ENCODE measurements at regions not wholly inside any gene's neighbourhood (a gene's known extent, or its start where the extent isn't known, plus 50 kb on each side); places are given as distances from the start of the nearest gene placed in this dataset.

DNA sequence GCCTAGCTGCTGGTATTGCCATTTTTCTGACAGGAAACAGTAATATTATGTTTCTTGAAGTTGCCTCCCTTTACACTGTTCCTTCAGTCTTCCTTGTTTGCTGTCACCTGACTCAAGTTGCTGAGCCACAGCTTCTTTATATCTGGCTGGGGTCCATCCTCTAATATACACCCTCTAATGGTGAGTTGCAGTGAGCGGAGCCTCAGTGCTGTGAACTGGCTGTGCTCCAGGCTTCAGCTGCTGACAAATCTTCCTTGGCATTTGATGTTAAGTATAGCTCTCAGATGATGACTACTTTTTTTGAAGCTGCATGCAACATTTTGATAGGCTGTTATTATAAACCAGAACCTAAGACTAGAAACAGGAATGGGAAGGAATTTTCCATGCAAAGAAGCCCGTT is 366.7 kb downstream of the NUP35 start:
- H3K36me3 ChIP-seq (ENCODE audit: control insufficient read depth, insufficient read depth, low read length) = no peaks in the 10 kb centered on the region
- H3K27me3 ChIP-seq (ENCODE audit: control insufficient read depth, insufficient read depth, low read length) = no peaks in the 10 kb centered on the region
- FAIRE-seq = no peak
- DNase-seq (ENCODE audit: low read depth) = peak; percentile 29
- TF ChIP-seq, protein P1, sequence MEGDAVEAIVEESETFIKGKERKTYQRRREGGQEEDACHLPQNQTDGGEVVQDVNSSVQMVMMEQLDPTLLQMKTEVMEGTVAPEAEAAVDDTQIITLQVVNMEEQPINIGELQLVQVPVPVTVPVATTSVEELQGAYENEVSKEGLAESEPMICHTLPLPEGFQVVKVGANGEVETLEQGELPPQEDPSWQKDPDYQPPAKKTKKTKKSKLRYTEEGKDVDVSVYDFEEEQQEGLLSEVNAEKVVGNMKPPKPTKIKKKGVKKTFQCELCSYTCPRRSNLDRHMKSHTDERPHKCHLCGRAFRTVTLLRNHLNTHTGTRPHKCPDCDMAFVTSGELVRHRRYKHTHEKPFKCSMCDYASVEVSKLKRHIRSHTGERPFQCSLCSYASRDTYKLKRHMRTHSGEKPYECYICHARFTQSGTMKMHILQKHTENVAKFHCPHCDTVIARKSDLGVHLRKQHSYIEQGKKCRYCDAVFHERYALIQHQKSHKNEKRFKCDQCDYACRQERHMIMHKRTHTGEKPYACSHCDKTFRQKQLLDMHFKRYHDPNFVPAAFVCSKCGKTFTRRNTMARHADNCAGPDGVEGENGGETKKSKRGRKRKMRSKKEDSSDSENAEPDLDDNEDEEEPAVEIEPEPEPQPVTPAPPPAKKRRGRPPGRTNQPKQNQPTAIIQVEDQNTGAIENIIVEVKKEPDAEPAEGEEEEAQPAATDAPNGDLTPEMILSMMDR (IDR thresholded peaks at IDR 0.05; ENCODE audit: insufficient read depth, low read length, severe bottlenecking) = no peak
- no peak overlapping the region for H3K4me3 ChIP-seq (ENCODE audit: low read depth, low read length)

DNA sequence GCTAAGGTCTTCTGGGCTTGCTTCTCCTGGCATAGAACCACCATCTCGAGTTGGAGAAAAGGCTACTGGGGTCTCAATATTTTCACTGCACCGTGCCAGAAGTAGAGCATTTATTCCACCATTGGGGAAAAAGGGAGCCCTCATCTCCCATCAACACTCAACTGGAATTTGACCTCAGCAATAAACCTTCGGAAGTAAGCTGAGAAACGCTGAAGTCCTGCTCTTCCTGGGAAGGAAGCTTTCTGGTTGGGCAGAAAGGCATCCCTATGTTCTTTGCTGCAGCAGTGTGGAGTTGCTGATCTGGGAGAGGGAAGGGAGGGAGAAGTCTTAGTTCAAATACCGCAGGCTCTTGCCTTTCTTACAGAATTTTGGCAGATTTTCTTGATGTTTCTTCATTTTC is 368.8 kb downstream of the NUP35 start:
- DNase-seq (ENCODE audit: low read depth) = no peak
- no peaks in the 10 kb centered on the region for H3K36me3 ChIP-seq (ENCODE audit: control insufficient read depth, insufficient read depth, low read length)

DNA sequence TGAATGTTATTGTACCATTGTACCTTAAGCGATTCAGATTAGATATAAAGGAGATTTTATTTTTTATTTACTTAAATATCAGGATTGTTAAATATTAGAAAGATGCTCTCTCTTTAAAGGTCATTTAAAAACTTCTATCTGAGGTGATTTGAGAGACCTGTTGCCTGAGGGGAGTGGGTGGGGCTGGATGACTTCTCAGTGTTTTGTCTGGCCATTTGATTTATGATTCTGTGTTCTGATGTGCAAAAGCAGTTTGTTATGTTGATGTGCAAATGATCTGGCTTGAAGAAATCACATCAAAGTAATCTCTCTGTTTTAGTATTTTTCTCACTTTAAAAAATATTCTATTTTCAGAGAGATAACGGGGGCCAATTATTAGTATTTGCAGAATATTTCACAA is 370.8 kb downstream of the NUP35 start:
- DNase-seq (ENCODE audit: low read depth) = no peak
- Histone ChIP-seq H3K27me3 (ENCODE audit: control insufficient read depth, insufficient read depth, low read length) (no peaks in the 10 kb centered on the region), H3K36me3 (ENCODE audit: control insufficient read depth, insufficient read depth, low read length) (no peaks in the 10 kb centered on the region), H3K4me3 (ENCODE audit: low read depth, low read length) (no peak overlapping the region)
- TF ChIP-seq, protein P1 (IDR thresholded peaks at IDR 0.05; ENCODE audit: insufficient read depth, low read length, severe bottlenecking) = no peak
- FAIRE-seq = no peak

More for the DNA sequence above, 368.8 kb downstream of the NUP35 start:
- H3K27me3 ChIP-seq (ENCODE audit: control insufficient read depth, insufficient read depth, low read length) = no peaks in the 10 kb centered on the region
- no peak for FAIRE-seq
- no peak overlapping the region for H3K4me3 ChIP-seq (ENCODE audit: low read depth, low read length)
- TF ChIP-seq, protein P1 (IDR thresholded peaks at IDR 0.05; ENCODE audit: insufficient read depth, low read length, severe bottlenecking) = no peak

DNA sequence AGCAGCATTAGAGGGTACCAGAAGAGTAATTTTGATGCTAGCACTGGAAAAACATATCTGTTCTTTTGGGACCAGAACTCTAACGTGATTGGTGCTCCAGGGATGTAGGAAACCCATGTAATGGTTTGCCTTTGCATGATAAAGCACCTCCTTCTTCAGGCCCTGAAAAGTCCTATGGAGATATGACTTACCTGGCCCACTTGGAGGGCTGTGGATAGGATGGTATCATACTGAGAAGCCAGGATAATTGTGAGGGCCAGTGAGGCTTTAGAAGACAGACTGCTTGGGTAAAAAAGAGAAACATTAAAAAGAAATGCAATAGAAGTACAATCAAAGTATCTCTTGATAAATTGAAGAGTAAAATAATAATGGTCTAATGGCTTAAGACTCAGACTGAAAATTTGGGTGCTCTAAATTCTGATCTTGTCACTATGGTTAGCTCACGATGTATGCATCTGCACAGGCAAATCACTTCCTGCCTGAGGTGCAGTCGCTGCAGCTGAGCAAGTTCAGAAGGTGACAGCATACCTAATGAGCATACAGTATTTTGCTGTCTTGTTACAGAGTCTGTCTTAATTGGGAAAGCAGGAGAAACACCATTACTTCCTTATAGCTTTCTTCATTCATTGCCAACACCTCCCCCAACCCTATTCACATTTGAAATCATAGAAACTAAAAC is 371.5 kb downstream of the NUP35 start:
- Histone ChIP-seq H3K4me3 (ENCODE audit: low read depth, low read length) (no peak overlapping the region), H3K27me3 (ENCODE audit: control insufficient read depth, insufficient read depth, low read length) (no peaks in the 10 kb centered on the region), H3K36me3 (ENCODE audit: control insufficient read depth, insufficient read depth, low read length) (no peaks in the 10 kb centered on the region)
- DNase-seq (ENCODE audit: low read depth) = no peak
- no peak for FAIRE-seq
- TF ChIP-seq, protein P1 (IDR thresholded peaks at IDR 0.05; ENCODE audit: insufficient read depth, low read length, severe bottlenecking) = no peak

DNA sequence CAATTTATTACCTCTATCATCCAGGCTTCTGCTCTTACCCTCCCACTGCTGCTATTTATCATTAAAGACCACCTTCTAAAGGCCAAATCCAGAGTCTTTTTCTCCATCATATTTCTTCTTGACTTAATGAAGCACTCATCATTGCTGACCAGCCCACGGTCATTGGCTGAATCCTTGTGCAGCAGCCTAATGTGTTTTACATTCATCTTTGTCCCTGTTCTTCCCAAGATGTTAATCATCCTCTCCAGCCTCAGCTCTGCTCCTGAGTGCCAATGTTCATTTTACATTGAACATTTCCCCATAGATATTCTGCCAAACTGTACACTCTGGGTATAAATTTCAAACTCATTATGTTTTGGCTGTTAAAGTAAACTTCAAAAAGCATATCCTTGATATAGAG is 373.6 kb downstream of the NUP35 start:
- FAIRE-seq (no peak), DNase-seq (ENCODE audit: low read depth) (no peak)
- TF ChIP-seq, protein P1 (IDR thresholded peaks at IDR 0.05; ENCODE audit: insufficient read depth, low read length, severe bottlenecking) = no peak

DNA sequence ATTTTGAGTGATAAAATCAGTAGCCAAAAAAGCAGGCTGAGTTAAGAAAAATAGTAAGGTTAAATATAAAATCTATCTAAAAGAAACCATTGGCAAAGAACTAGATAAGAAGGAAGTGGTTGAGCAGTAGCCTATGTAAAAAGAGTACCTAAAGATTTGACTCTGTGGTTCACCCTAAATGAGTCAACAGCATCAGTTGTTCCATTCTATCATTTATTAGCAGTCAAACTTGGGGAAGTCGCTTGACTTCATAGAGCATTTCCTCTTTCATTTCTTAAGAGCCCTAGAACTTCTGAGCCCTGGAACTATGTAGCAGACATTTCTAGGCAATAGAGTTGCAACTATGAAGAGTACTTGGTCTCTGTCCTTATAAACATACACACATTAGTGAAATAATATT is 381.7 kb downstream of the NUP35 start:
- H3K27me3 ChIP-seq (ENCODE audit: control insufficient read depth, insufficient read depth, low read length) = no peaks in the 10 kb centered on the region
- no peak overlapping the region for H3K4me3 ChIP-seq (ENCODE audit: low read depth, low read length)
- no peaks in the 10 kb centered on the region for H3K36me3 ChIP-seq (ENCODE audit: control insufficient read depth, insufficient read depth, low read length)
- TF ChIP-seq, protein P1 (IDR thresholded peaks at IDR 0.05; ENCODE audit: insufficient read depth, low read length, severe bottlenecking) = no peak
- FAIRE-seq (no peak), DNase-seq (ENCODE audit: low read depth) (no peak)

More for the DNA sequence above, 373.6 kb downstream of the NUP35 start:
- no peaks in the 10 kb centered on the region for H3K36me3 ChIP-seq (ENCODE audit: control insufficient read depth, insufficient read depth, low read length)
- H3K4me3 ChIP-seq (ENCODE audit: low read depth, low read length) = no peak overlapping the region
- H3K27me3 ChIP-seq (ENCODE audit: control insufficient read depth, insufficient read depth, low read length) = no peaks in the 10 kb centered on the region

Measured in bronchial epithelial cell (primary cell).